Smooth muscle cell (in vitro differentiated cells): ENCODE measurements at regions not wholly inside any gene's neighbourhood (a gene's known extent, or its start where the extent isn't known, plus 50 kb on each side); places are given as distances from the start of the nearest gene placed in this dataset.

Source experiments
- DNase-seq: peaks from one replicate; lab custom pipeline; 2025; ENCODE audit not compliant: unreplicated experiment; lab: John Stamatoyannopoulos, UW
- H2AFZ ChIP-seq: fragments of 200-600 bp; sonication (generic); 2 replicates; pipeline ENCODE4 v1.6.0; 2016; ENCODE audit warnings: antibody characterized with exemption, low read depth, mild to moderate bottlenecking
- H3F3A ChIP-seq: fragments of 200-600 bp; sonication (generic); 2 replicates; pipeline ENCODE4 v1.6.0; 2017; ENCODE audit warnings: antibody characterized with exemption, low read depth
- H3K27ac ChIP-seq: fragments of 200-600 bp; sonication (generic); 2 replicates; pipeline ENCODE4 v1.5.1; 2016; ENCODE audit warnings: low read depth, mild to moderate bottlenecking
- H3K27me3 ChIP-seq: fragments of 200-600 bp; sonication (generic); 2 replicates; pipeline ENCODE4 v1.6.1; 2016; ENCODE audit warnings: low read depth, mild to moderate bottlenecking
- H3K36me3 ChIP-seq: fragments of 200-600 bp; sonication (generic); 2 replicates; pipeline ENCODE4 v1.5.1; 2016; ENCODE audit warnings: low read depth
- H3K4me1 ChIP-seq: fragments of 200-600 bp; sonication (generic); 2 replicates; pipeline ENCODE4 v1.5.1; 2016; ENCODE audit warnings: low read depth
- H3K4me2 ChIP-seq: fragments of 200-600 bp; sonication (generic); 2 replicates; pipeline ENCODE4 v1.6.0; 2016; ENCODE audit warnings: mild to moderate bottlenecking
- H3K4me3 ChIP-seq: fragments of 200-600 bp; sonication (generic); 2 replicates; pipeline ENCODE4 v1.5.1; 2016; ENCODE audit warnings: mild to moderate bottlenecking
- H3K79me2 ChIP-seq: fragments of 200-600 bp; sonication (generic); 2 replicates; pipeline ENCODE4 v1.6.0; 2016; ENCODE audit warnings: low read depth, mild to moderate bottlenecking
- H3K9ac ChIP-seq: fragments of 200-600 bp; sonication (generic); 2 replicates; pipeline ENCODE4 v1.6.0; 2016; ENCODE audit warnings: low read depth
- H3K9me3 ChIP-seq: fragments of 200-600 bp; sonication (generic); replicated peaks from 2 replicates; pipeline ENCODE4 v1.5.1; 2016; ENCODE audit warnings: low read depth
- H4K20me1 ChIP-seq: fragments of 200-600 bp; sonication (generic); 2 replicates; pipeline ENCODE4 v1.6.0; 2016; ENCODE audit warnings: low read depth
- CTCF ChIP-seq: fragments of 200-600 bp; sonication (generic); IDR thresholded peaks from 2 replicates; pipeline ENCODE4 v1.5.1; 2017; ENCODE audit warnings: borderline replicate concordance, mild to moderate bottlenecking, antibody characterized with exemption; ENCODE audit not compliant: insufficient read depth, poor library complexity, severe bottlenecking
- WGBS: methylation state at CpG from one replicate; pipeline ENCODE4 v1.1.7; 2016; ENCODE audit warnings: low lambda C conversion rate; 5-methylcytosine and 5-hydroxymethylcytosine counted together

GRCh38 chr10:33828592-33828991, 494.1 kb upstream of the NRP1 start:
- Histone ChIP-seq H2AFZ (no peak overlapping the region), H3K27me3 (no peaks in the 10 kb centered on the region), H3K4me2 (no peak overlapping the region), H3K36me3 (no peaks in the 10 kb centered on the region), H4K20me1 (no peaks in the 10 kb centered on the region), H3K9me3 (no peaks in the 10 kb centered on the region), H3K79me2 (no peaks in the 10 kb centered on the region), H3K9ac (no peak overlapping the region), H3K4me1 (peaks cover 5% of the 10 kb centered on the region), H3K27ac (no peak overlapping the region), H3K4me3 (no peak overlapping the region), H3F3A (no peaks in the 10 kb centered on the region)
- TF ChIP-seq CTCF, result no peak
- no peak for DNase-seq
- 91% methylated on average over 4 of the region's 4 CpGs for WGBS

DNA sequence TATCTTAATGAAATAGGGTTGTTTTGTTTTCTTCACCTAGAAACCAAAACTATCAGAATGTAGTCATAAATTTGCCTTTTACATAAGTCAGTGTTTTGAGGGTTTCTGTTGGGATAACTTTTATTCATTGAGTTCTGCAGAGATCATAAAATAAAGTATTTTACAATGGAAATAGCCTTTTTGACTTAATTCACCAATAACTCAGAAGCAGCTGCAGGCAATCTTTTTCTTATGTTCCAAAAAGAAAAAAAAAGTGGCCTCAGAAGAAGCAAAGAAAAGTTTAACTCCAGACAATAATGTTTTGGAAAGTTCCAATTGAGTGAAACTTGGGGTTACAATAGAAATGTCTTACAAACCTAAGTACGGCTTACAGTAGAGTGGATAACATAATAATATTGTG, 491.7 kb upstream of the NRP1 start:
- no peaks in the 10 kb centered on the region for H3K79me2 ChIP-seq
- no peak overlapping the region for H3K27ac ChIP-seq
- no peaks in the 10 kb centered on the region for H3K9me3 ChIP-seq
- no peak overlapping the region for H3K4me3 ChIP-seq
- H3K27me3 ChIP-seq, result no peaks in the 10 kb centered on the region
- no peak for DNase-seq
- peaks cover 2% of the 10 kb centered on the region for H3K4me1 ChIP-seq
- WGBS, result 100% methylated on average over 1 of the region's 1 CpG
- TF ChIP-seq CTCF, result no peak
- H3K4me2 ChIP-seq, result no peak overlapping the region
- H3F3A ChIP-seq, result no peaks in the 10 kb centered on the region
- no peak overlapping the region for H3K9ac ChIP-seq
- no peaks in the 10 kb centered on the region for H3K36me3 ChIP-seq
- H4K20me1 ChIP-seq, result no peaks in the 10 kb centered on the region
- H2AFZ ChIP-seq, result no peak overlapping the region

- Histone ChIP-seq H4K20me1 (no peaks in the 10 kb centered on the region), H3K4me1 (peaks cover 6% of the 10 kb centered on the region), H3K9me3 (no peaks in the 10 kb centered on the region), H3K27ac (no peak overlapping the region), H3K79me2 (no peaks in the 10 kb centered on the region), H2AFZ (no peak overlapping the region), H3K9ac (no peak overlapping the region), H3F3A (no peaks in the 10 kb centered on the region), H3K36me3 (no peaks in the 10 kb centered on the region), H3K4me3 (no peak overlapping the region), H3K4me2 (no peak overlapping the region), H3K27me3 (no peaks in the 10 kb centered on the region)
- no peak for TF ChIP-seq CTCF
- WGBS, result 93% methylated on average over 3 of the region's 3 CpGs
- no peak for DNase-seq
These were observed 488.3 kb upstream of the NRP1 start for GRCh38 chr10:33822774-33823173.

DNA sequence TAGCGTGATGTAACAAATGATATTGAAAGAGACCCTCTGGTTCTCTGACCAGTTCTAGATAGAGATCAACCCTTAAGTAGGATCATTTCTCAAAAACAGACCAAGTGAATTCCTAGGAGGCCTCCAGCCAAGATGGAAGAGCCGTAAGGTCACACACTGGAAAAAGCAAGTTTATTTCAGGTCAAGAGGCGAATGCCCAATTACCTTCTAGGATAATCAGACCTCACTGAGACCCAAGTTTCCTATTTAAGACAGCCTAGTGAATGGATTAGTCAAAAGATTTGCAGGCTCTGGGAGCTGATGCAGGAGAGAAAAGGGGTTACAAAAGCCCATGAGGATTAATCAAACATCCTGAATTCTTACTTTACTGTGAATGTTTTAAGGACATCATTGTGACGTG, 486.1 kb upstream of the NRP1 start:
- no peak overlapping the region for H3K27ac ChIP-seq
- no peaks in the 10 kb centered on the region for H3K27me3 ChIP-seq
- H4K20me1 ChIP-seq, result no peaks in the 10 kb centered on the region
- peaks cover 6% of the 10 kb centered on the region for H3K4me1 ChIP-seq
- H3K36me3 ChIP-seq, result no peaks in the 10 kb centered on the region
- no peak overlapping the region for H3K4me3 ChIP-seq
- H3K9me3 ChIP-seq, result no peaks in the 10 kb centered on the region
- no peak overlapping the region for H2AFZ ChIP-seq
- no peak overlapping the region for H3K4me2 ChIP-seq
- H3F3A ChIP-seq, result no peaks in the 10 kb centered on the region
- TF ChIP-seq CTCF, result no peak
- no peak for DNase-seq
- no peak overlapping the region for H3K9ac ChIP-seq
- 94% methylated on average over 4 of the region's 4 CpGs for WGBS
- H3K79me2 ChIP-seq, result no peaks in the 10 kb centered on the region
